Neural progenitor cell (in vitro differentiated cells): ENCODE measurements at regions not wholly inside any gene's neighbourhood (a gene's known extent, or its start where the extent isn't known, plus 50 kb on each side); places are given as distances from the start of the nearest gene placed in this dataset.
"Not testable (repeated sequence)": the region's sequence is repeated elsewhere in the genome, so short reads cannot be mapped to it uniquely, and the experiment has no call there.

ENCODE experiments used
- DNase-seq: peaks from one replicate; pipeline ENCODE4 v3.0.0-alpha.2; 2016; ENCODE audit warnings: low spot score
- H2AFZ ChIP-seq: fragments of 200-600 bp; sonication (generic); replicated peaks from 2 replicates; pipeline ENCODE4 v1.6.1; 2016; ENCODE audit warnings: antibody characterized with exemption
- H3F3A ChIP-seq: fragments of 200-600 bp; sonication (generic); 2 replicates; pipeline ENCODE4 v1.6.1; 2016; ENCODE audit warnings: antibody characterized with exemption, low read depth
- H3K27ac ChIP-seq: fragments of 200-600 bp; sonication (generic); 2 replicates; pipeline ENCODE4 v1.5.1; 2016; ENCODE audit warnings: mild to moderate bottlenecking
- H3K27me3 ChIP-seq: fragments of 200-600 bp; sonication (generic); 2 replicates; pipeline ENCODE4 v1.6.1; 2016; ENCODE audit warnings: mild to moderate bottlenecking, moderate library complexity
- H3K36me3 ChIP-seq: fragments of 200-600 bp; sonication (generic); 2 replicates; pipeline ENCODE4 v1.5.1; 2016
- H3K4me1 ChIP-seq: fragments of 200-600 bp; sonication (generic); 2 replicates; pipeline ENCODE4 v1.6.1; 2016; ENCODE audit warnings: mixed run types
- H3K4me2 ChIP-seq: fragments of 200-600 bp; sonication (generic); 2 replicates; pipeline ENCODE4 v1.6.1; 2016
- H3K4me3 ChIP-seq: fragments of 200-600 bp; sonication (generic); 2 replicates; pipeline ENCODE4 v1.5.1; 2016
- H3K79me2 ChIP-seq: fragments of 200-600 bp; sonication (generic); 2 replicates; pipeline ENCODE4 v1.6.1; 2016; ENCODE audit warnings: low read depth
- H3K9ac ChIP-seq: fragments of 200-600 bp; sonication (generic); 2 replicates; pipeline ENCODE4 v1.6.1; 2016
- H3K9me3 ChIP-seq: fragments of 200-600 bp; sonication (generic); 2 replicates; pipeline ENCODE4 v1.5.1; 2016; ENCODE audit warnings: low read depth
- H4K20me1 ChIP-seq: fragments of 200-600 bp; sonication (generic); 2 replicates; pipeline ENCODE4 v1.6.1; 2016; ENCODE audit warnings: low read depth
- H3K27ac Mint-ChIP-seq: 3 replicates; pipeline ENCODE4 v1.8.0; 2021; ENCODE audit warnings: mixed read lengths
- H3K27me3 Mint-ChIP-seq: 2 replicates; pipeline ENCODE4 v1.8.0; 2022; ENCODE audit warnings: low read depth, mild to moderate bottlenecking, inconsistent platforms, moderate library complexity, mixed read lengths; ENCODE audit not compliant: insufficient read depth
- H3K36me3 Mint-ChIP-seq: 3 replicates; pipeline ENCODE4 v1.8.0; 2021; ENCODE audit warnings: mixed read lengths
- H3K4me1 Mint-ChIP-seq: 3 replicates; pipeline ENCODE4 v1.8.0; 2021; ENCODE audit warnings: mixed read lengths
- H3K4me3 Mint-ChIP-seq: 3 replicates; pipeline ENCODE4 v1.8.0; 2021; ENCODE audit warnings: mild to moderate bottlenecking, moderate library complexity, mixed read lengths
- H3K9me3 Mint-ChIP-seq: 3 replicates; pipeline ENCODE4 v1.8.0; 2020; ENCODE audit warnings: mixed read lengths

DNA sequence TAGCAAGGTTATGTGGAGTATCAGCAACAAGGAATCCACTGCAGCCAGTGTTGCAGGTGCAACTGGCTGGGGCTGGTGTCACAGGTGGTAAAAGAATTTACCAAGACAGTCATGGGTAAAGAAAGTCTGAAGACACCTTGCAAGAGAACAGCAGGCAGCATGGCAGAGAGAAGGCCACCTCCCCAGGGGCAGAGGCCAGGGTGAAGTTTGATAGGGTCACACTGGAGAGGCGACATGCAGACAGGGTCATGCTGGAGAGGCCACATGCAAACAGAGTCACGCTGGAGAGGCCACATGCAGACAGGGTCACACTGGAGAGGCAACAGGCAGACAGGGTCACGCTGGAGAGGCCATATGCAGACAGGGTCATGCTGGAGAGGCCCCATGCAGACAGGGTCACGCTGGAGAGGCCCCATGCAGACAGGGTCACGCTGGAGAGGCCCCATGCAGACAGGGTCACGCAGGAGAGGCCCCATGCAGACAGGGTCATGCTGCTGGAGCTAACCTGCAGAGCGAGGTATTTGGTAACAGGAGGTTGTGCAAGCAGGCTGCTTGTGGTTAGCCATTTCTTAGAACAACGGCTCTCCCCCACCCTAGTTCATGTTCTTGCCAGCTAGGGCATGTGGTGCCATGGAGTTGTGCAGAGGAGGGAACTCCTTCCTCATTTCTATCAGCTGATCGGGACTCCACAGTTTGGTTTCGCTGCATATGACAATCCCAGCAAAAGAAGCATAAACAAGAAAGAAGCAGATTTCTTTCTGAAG, 188.2 kb upstream of the FOXD4L5 start:
- H3K27ac Mint-ChIP-seq, result not testable (repeated sequence)

DNA sequence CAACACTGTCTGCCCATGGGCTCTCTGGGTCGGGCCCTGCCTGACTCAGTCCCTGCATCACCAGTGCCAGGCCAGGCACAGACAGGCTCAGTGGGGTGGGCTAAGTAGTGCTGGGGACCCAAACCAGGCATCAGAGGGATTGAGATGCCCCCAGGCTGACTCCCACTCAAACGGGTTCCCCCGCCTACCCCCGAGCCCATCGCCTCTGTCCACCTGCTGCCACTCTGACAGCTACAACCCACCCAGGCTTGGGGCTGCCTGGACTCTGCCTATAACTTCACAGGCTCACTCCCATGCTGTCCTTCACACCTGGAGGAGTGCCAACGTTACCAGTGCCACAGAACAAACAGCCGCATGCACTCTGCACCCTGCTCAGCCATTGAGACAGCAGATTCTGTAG, 186.1 kb upstream of the FOXD4L5 start:
- not testable (repeated sequence) for H3K4me1 ChIP-seq, H3K27ac Mint-ChIP-seq, H3K36me3 ChIP-seq, H3K4me3 ChIP-seq, H3K4me2 ChIP-seq, H3K9ac ChIP-seq, H3K27ac ChIP-seq, H3K9me3 ChIP-seq, H4K20me1 ChIP-seq, H3F3A ChIP-seq, H3K36me3 Mint-ChIP-seq, H3K79me2 ChIP-seq, H3K27me3 ChIP-seq, H2AFZ ChIP-seq, DNase-seq, H3K4me3 Mint-ChIP-seq, H3K27me3 Mint-ChIP-seq, H3K4me1 Mint-ChIP-seq
- H3K9me3 Mint-ChIP-seq, result peaks cover 27% of the 10 kb centered on the region

More for the DNA sequence above, 188.2 kb upstream of the FOXD4L5 start:
- H3K27me3 ChIP-seq, H3K4me1 ChIP-seq, H3K4me3 ChIP-seq, H3K9me3 ChIP-seq, H3K4me3 Mint-ChIP-seq, H3K27me3 Mint-ChIP-seq, H3K79me2 ChIP-seq, H3K4me2 ChIP-seq, H3K9ac ChIP-seq, H3K4me1 Mint-ChIP-seq, H4K20me1 ChIP-seq, H3K27ac ChIP-seq, H2AFZ ChIP-seq, H3K36me3 ChIP-seq, H3K36me3 Mint-ChIP-seq, DNase-seq, H3F3A ChIP-seq: not testable (repeated sequence)
- peaks cover 24% of the 10 kb centered on the region for H3K9me3 Mint-ChIP-seq

DNA sequence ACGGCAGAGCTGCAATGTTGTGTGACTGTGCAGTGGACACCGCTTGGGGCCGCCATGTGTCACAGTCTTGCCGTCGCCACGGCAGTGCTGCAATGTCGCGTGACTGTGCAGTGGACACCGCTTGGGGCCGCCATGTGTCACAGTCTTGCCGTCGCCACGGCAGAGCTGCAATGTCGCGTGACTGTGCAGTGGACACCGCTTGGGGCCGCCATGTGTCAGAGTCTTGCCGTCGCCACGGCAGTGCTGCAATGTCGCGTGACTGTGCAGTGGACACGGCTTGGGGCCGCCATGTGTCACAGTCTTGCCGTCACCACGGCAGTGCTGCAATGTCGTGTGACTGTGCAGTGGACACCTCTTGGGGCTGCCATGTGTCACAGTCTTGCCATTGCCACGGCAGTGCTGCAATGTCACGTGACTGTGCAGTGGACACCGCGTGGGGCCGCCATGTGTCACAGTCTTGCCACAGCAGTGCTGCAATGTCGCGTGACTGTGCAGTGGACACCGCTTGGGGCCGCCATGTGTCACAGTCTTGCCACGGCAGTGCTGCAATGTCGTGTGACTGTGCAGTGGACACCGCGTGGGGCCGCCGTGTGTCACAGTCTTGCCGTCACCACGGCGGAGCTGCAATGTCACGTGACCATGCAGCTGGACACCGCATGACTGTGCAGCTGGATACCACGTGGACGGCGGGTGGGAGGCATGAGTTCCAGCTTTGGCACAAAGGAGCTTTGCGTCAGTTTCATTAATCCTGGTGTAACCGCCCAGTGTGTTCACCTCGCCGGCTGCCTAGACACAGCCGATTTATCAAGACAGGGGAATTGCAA, 182.1 kb upstream of the FOXD4L5 start:
- H3K27me3 ChIP-seq, result not testable (repeated sequence)

DNA sequence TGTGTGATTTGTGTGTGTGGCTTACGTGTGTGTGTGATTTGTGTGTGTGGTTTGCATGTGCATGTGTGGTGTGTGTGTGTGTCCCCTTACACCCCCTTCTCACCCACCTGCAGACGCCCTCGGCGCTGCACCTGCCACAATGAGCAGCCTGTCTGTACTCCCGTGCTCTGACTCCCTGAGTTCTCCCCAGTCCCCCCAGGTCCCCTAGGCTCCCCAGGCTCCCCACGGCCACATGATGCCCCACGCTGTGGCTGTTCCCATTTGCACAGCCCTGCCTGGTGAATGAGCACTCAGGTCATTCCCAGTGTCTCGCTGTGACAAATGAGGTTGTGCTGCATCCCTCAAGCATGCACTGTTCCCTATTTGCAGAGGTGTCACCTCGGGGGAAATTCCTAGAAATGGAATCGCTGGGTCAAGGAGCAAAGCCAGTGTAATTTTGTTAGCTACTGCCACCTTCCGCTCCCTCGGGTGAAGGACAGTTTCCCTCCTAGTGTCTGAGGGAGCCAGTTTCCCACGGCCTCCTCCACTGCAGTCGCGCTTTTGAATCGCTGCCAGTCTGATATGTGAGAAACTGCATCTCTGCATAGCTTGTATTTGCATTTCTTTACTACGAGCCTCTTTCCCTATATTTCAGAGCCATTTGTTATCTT, 180.4 kb upstream of the FOXD4L5 start:
- H3K9ac ChIP-seq, H3K4me1 Mint-ChIP-seq, H3K27me3 ChIP-seq, H3K27me3 Mint-ChIP-seq, DNase-seq, H3K79me2 ChIP-seq, H4K20me1 ChIP-seq, H3F3A ChIP-seq, H3K4me2 ChIP-seq, H3K36me3 ChIP-seq, H3K4me1 ChIP-seq, H3K27ac ChIP-seq, H2AFZ ChIP-seq, H3K9me3 ChIP-seq, H3K4me3 Mint-ChIP-seq, H3K36me3 Mint-ChIP-seq, H3K27ac Mint-ChIP-seq, H3K4me3 ChIP-seq: not testable (repeated sequence)
- peaks cover 52% of the 10 kb centered on the region for H3K9me3 Mint-ChIP-seq

More for the DNA sequence above, 182.1 kb upstream of the FOXD4L5 start:
- H3K4me3 Mint-ChIP-seq, H3K27ac Mint-ChIP-seq, H4K20me1 ChIP-seq, H3K4me1 ChIP-seq, DNase-seq, H3K4me3 ChIP-seq, H3K4me1 Mint-ChIP-seq, H3K9ac ChIP-seq, H3K27ac ChIP-seq, H2AFZ ChIP-seq, H3F3A ChIP-seq, H3K4me2 ChIP-seq, H3K9me3 ChIP-seq, H3K36me3 Mint-ChIP-seq, H3K27me3 Mint-ChIP-seq, H3K36me3 ChIP-seq, H3K79me2 ChIP-seq: not testable (repeated sequence)
- H3K9me3 Mint-ChIP-seq, result peaks cover 47% of the 10 kb centered on the region

DNA sequence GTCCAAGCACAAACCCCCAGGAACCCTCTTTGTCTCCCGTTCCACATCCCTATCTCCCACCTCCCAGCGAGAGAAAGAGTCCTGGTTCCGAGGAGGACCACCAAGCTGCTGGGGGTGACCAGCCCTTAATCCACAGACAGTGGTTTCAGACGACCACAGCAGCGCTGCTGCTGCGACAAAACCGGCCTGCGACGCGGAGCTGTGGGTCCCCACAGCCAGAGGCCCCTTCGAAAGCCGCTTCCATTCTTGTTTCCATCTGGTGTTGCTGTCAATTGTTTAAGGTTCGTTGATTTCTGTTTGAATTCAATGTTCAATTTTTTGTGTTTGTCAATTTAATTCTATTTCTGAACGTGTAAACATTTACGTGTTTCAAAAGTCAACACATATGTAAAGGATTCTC, 177.5 kb upstream of the FOXD4L5 start:
- not testable (repeated sequence) for H3K36me3 Mint-ChIP-seq, H3K27ac Mint-ChIP-seq, H3K9me3 ChIP-seq, H3K4me3 Mint-ChIP-seq, H3K27ac ChIP-seq, H3F3A ChIP-seq, H3K27me3 ChIP-seq, H3K4me1 ChIP-seq, H3K9ac ChIP-seq, H3K4me2 ChIP-seq, H3K4me3 ChIP-seq, H4K20me1 ChIP-seq, DNase-seq, H3K79me2 ChIP-seq, H2AFZ ChIP-seq, H3K36me3 ChIP-seq, H3K4me1 Mint-ChIP-seq
- peaks cover 10% of the 10 kb centered on the region for H3K27me3 Mint-ChIP-seq
- peaks cover 52% of the 10 kb centered on the region for H3K9me3 Mint-ChIP-seq
